ENCODE measurements at regions not wholly inside any gene's neighbourhood (a gene's known extent, or its start where the extent isn't known, plus 50 kb on each side); places are given as distances from the start of the nearest gene placed in this dataset.
"Not testable (repeated sequence)": the region's sequence is repeated elsewhere in the genome, so short reads cannot be mapped to it uniquely, and the experiment has no call there.

GRCh38 chr15:89028036-89028435 lies 60.2 kb upstream of the ABHD2 start:
- Histone ChIP-seq H3K27ac (no peak overlapping the region), H3K4me1 (no peaks in the 10 kb centered on the region), H3K9me3 (no peaks in the 10 kb centered on the region), H3K4me3 (no peak overlapping the region), H3K27me3 (no peaks in the 10 kb centered on the region), H3K36me3 (no peaks in the 10 kb centered on the region)
- intact Hi-C loops (cut with DNase I): no loop called here
- TF ChIP-seq POLR2A (IDR thresholded peaks at IDR 0.05) (no peak), POLR2AphosphoS5 (IDR thresholded peaks at IDR 0.05; ENCODE audit: insufficient read depth in 1 of 2, low read depth in 1 of 2) (no peak), CTCF (IDR thresholded peaks at IDR 0.05) (no peak)
- DNase-seq (ENCODE audit: extremely low spot score in 2 of 2): no peak

- Histone ChIP-seq H3K27me3 (no peaks in the 10 kb centered on the region), H3K4me1 (no peaks in the 10 kb centered on the region), H3K4me3 (no peak overlapping the region), H3K9me3 (no peaks in the 10 kb centered on the region), H3K36me3 (no peaks in the 10 kb centered on the region), H3K27ac (no peak overlapping the region)
- TF ChIP-seq POLR2A (IDR thresholded peaks at IDR 0.05) (no peak), POLR2AphosphoS5 (IDR thresholded peaks at IDR 0.05; ENCODE audit: insufficient read depth in 1 of 2, low read depth in 1 of 2) (no peak), CTCF (IDR thresholded peaks at IDR 0.05) (no peak)
- intact Hi-C loops (cut with DNase I): no loop called here
- no peak for DNase-seq (ENCODE audit: extremely low spot score in 2 of 2)
Measured at GRCh38 chr15:89030311-89030710, 57.9 kb upstream of the ABHD2 start.

GRCh38 chr15:89031637-89032285 lies 56.5 kb upstream of the ABHD2 start:
- H3K9me3 ChIP-seq; H3K27me3 ChIP-seq; H3K4me3 ChIP-seq; DNase-seq (ENCODE audit: extremely low spot score in 2 of 2); H3K36me3 ChIP-seq; H3K4me1 ChIP-seq; H3K27ac ChIP-seq; intact Hi-C loops (cut with DNase I): not testable (repeated sequence)

- H3K4me3 ChIP-seq: no peak overlapping the region
- TF ChIP-seq POLR2AphosphoS5 (IDR thresholded peaks at IDR 0.05; ENCODE audit: insufficient read depth in 1 of 2, low read depth in 1 of 2) (no peak), POLR2A (IDR thresholded peaks at IDR 0.05) (no peak), CTCF (IDR thresholded peaks at IDR 0.05) (no peak)
- intact Hi-C loops (cut with DNase I): no loop called here
Measured at GRCh38 chr15:89034305-89034704, 54.0 kb upstream of the ABHD2 start.

GRCh38 chr15:89035150-89035549 lies 53.1 kb upstream of the ABHD2 start:
- H3K36me3 ChIP-seq: no peaks in the 10 kb centered on the region
- no peak overlapping the region for H3K4me3 ChIP-seq
- no peak for DNase-seq (ENCODE audit: extremely low spot score in 2 of 2)
- no peaks in the 10 kb centered on the region for H3K9me3 ChIP-seq
- no peaks in the 10 kb centered on the region for H3K4me1 ChIP-seq
- intact Hi-C loops (cut with DNase I): no loop called here
- no peak overlapping the region for H3K27ac ChIP-seq
- no peaks in the 10 kb centered on the region for H3K27me3 ChIP-seq
- TF ChIP-seq POLR2A (IDR thresholded peaks at IDR 0.05) (no peak), CTCF (IDR thresholded peaks at IDR 0.05) (no peak), POLR2AphosphoS5 (IDR thresholded peaks at IDR 0.05; ENCODE audit: insufficient read depth in 1 of 2, low read depth in 1 of 2) (no peak)

More at GRCh38 chr15:89034305-89034704, 54.0 kb upstream of the ABHD2 start:
- H3K27ac ChIP-seq: no peak overlapping the region
- H3K4me1 ChIP-seq: no peaks in the 10 kb centered on the region
- H3K9me3 ChIP-seq: no peaks in the 10 kb centered on the region
- DNase-seq (ENCODE audit: extremely low spot score in 2 of 2): no peak
- H3K27me3 ChIP-seq: no peaks in the 10 kb centered on the region
- H3K36me3 ChIP-seq: no peaks in the 10 kb centered on the region
